H1 (cell line): ENCODE measurements at regions not wholly inside any gene's neighbourhood (a gene's known extent, or its start where the extent isn't known, plus 50 kb on each side); places are given as distances from the start of the nearest gene placed in this dataset.

Experiments used
- CTCF ChIA-PET: fragments of 300-600 bp; sonication (Branson Sonifier 250); formaldehyde crosslinking; loops from one replicate; lab custom pipeline; 2021; ENCODE audit not compliant: partially characterized antibody; lab: Charles Lee
- POLR2A ChIA-PET: fragments of 300-600 bp; sonication (Branson Sonifier 250); formaldehyde crosslinking; loops from one replicate; lab custom pipeline; 2021; ENCODE audit warnings: inconsistent platforms; ENCODE audit not compliant: partially characterized antibody; lab: Charles Lee
- DNase-seq, 2 experiments: peaks; one replicate each; pipeline versions ENCODE4 v3.0.0 to v3.0.0-alpha.2; 2010 to 2022; ENCODE audit warnings: low spot score in 2 of 2, low read depth in 1 of 2, mixed read lengths in 1 of 2
- FAIRE-seq: peaks from 2 replicates; lab custom pipeline; 2011; peaks lifted over from hg19 to GRCh38; lab: Jason Lieb, UNC
- H2AFZ ChIP-seq: 2 replicates; pipeline ENCODE4 v1.8.1; 2012; ENCODE audit warnings: low read length, inconsistent platforms
- H2AK5ac ChIP-seq: 2 replicates; pipeline ENCODE4 v1.6.1; 2013; ENCODE audit warnings: low read depth, low read length
- H2BK120ac ChIP-seq: replicated peaks from 2 replicates; pipeline ENCODE3; 2013; ENCODE audit warnings: low read depth, low read length, inconsistent platforms
- H2BK12ac ChIP-seq: 2 replicates; pipeline ENCODE4 v1.6.1; 2013; ENCODE audit warnings: low read depth, low read length
- H2BK15ac ChIP-seq: 2 replicates; pipeline ENCODE4 v1.6.1; 2013; ENCODE audit warnings: low read length
- H2BK20ac ChIP-seq: 2 replicates; pipeline ENCODE4 v1.6.1; 2013; ENCODE audit warnings: low read length
- H2BK5ac ChIP-seq: 2 replicates; pipeline ENCODE4 v1.6.1; 2013; ENCODE audit warnings: low read depth, low read length
- H3K14ac ChIP-seq: 2 replicates; pipeline ENCODE4 v1.6.1; 2013; ENCODE audit warnings: inconsistent platforms; ENCODE audit not compliant: insufficient read length
- H3K18ac ChIP-seq: 2 replicates; pipeline ENCODE4 v1.6.1; 2013; ENCODE audit warnings: low read length; ENCODE audit errors: extremely low read depth
- H3K23ac ChIP-seq: 2 replicates; pipeline ENCODE4 v1.6.1; 2013; ENCODE audit warnings: inconsistent platforms; ENCODE audit not compliant: insufficient read length
- H3K23me2 ChIP-seq: 2 replicates; pipeline ENCODE4 v1.6.1; 2013; ENCODE audit warnings: low read depth, low read length
- H3K27ac ChIP-seq: 2 replicates; pipeline ENCODE4 v1.6.1; 2011; ENCODE audit warnings: low read depth, low read length, inconsistent platforms
- H3K27me3 ChIP-seq, 4 experiments: replicated peaks in 1 of 4; 1 replicate in 1 of 4; 2 replicates in 3 of 4; pipeline versions ENCODE4 v1.6.1 to v1.8.1; 2011 to 2013; ENCODE audit warnings: low read length in 3 of 4, mild to moderate bottlenecking in 3 of 4, inconsistent platforms in 2 of 4, mixed read lengths in 2 of 4, moderate library complexity in 1 of 4; ENCODE audit not compliant: control insufficient read depth in 3 of 4, insufficient read depth in 3 of 4; ENCODE audit errors: extremely low read depth in 1 of 4
- H3K36me3 ChIP-seq, 4 experiments: 2 replicates each; pipeline versions ENCODE4 v1.6.1 to v1.8.1; 2011 to 2013; ENCODE audit warnings: mild to moderate bottlenecking in 4 of 4, low read length in 3 of 4, moderate library complexity in 2 of 4, control low read depth in 1 of 4, inconsistent platforms in 1 of 4; ENCODE audit not compliant: insufficient read depth in 4 of 4, control insufficient read depth in 2 of 4
- H3K4ac ChIP-seq: replicated peaks from 2 replicates; pipeline ENCODE3; 2013; ENCODE audit warnings: low read length, low read depth, mixed read lengths, inconsistent platforms; ENCODE audit not compliant: insufficient read length
- H3K4me1 ChIP-seq, 4 experiments: replicated peaks in 1 of 4; 1 replicate in 1 of 4; 2 replicates in 3 of 4; pipeline versions ENCODE4 v1.6.1 to v1.8.1; 2011 to 2013; ENCODE audit warnings: low read length in 3 of 4, inconsistent platforms in 2 of 4, mixed read lengths in 1 of 4; ENCODE audit not compliant: insufficient read depth in 4 of 4, control insufficient read depth in 3 of 4
- H3K4me2 ChIP-seq, 2 experiments: 2 replicates each; pipeline versions ENCODE4 v1.6.1 to v1.8.1; 2011 to 2013; ENCODE audit warnings: low read depth in 2 of 2, low read length in 2 of 2, control low read depth in 1 of 2, inconsistent platforms in 1 of 2, mild to moderate bottlenecking in 1 of 2; ENCODE audit not compliant: insufficient read depth in 1 of 2
- H3K4me3 ChIP-seq, 4 experiments: fragments of 200-600, 300-600 bp in 1 of 4; sonication (generic), shearing (Covaris generic), sonication (Bioruptor Twin) in 1 of 4; 2 replicates each; pipeline versions ENCODE4 v1.5.1 to v1.8.1; 2011 to 2016; ENCODE audit warnings: low read length in 4 of 4, low read depth in 3 of 4, control low read depth in 2 of 4, inconsistent platforms in 2 of 4, mild to moderate bottlenecking in 2 of 4, mixed read lengths in 1 of 4, moderate library complexity in 1 of 4; ENCODE audit not compliant: insufficient read depth in 2 of 4; ENCODE audit errors: extremely low read depth in 1 of 4
- H3K56ac ChIP-seq: replicated peaks from 2 replicates; pipeline ENCODE3; 2013; ENCODE audit warnings: low read depth, mild to moderate bottlenecking, mixed read lengths, low read length, inconsistent platforms; ENCODE audit not compliant: insufficient read length
- H3K79me1 ChIP-seq: 2 replicates; pipeline ENCODE4 v1.6.1; 2013; ENCODE audit warnings: low read depth, low read length, control low read depth
- H3K79me2 ChIP-seq, 2 experiments: 2 replicates each; pipeline versions ENCODE4 v1.6.1 to v1.8.1; 2012 to 2013; ENCODE audit warnings: low read length in 2 of 2, mild to moderate bottlenecking in 2 of 2, inconsistent platforms in 1 of 2; ENCODE audit not compliant: insufficient read depth in 2 of 2, control insufficient read depth in 1 of 2
- H3K9ac ChIP-seq, 4 experiments: replicated peaks in 1 of 4; 1 replicate in 1 of 4; 2 replicates in 3 of 4; pipeline versions ENCODE4 v1.6.1 to v1.8.1; 2011 to 2013; ENCODE audit warnings: low read depth in 3 of 4, low read length in 3 of 4, control low read depth in 2 of 4, mild to moderate bottlenecking in 2 of 4, moderate library complexity in 2 of 4, inconsistent platforms in 1 of 4; ENCODE audit errors: extremely low read depth in 1 of 4
- H3K9me3 ChIP-seq, 2 experiments: 2 replicates each; pipeline versions ENCODE4 v1.6.1 to v1.8.1; 2012 to 2013; ENCODE audit warnings: mild to moderate bottlenecking in 2 of 2, moderate library complexity in 2 of 2, control low read depth in 1 of 2, inconsistent platforms in 1 of 2, low read depth in 1 of 2, low read length in 1 of 2, mixed read lengths in 1 of 2; ENCODE audit not compliant: insufficient read depth in 2 of 2
- H4K20me1 ChIP-seq, 2 experiments: replicated peaks in 1 of 2; 2 replicates each; pipeline versions ENCODE3 to v1.8.1; 2011 to 2013; ENCODE audit warnings: inconsistent platforms in 2 of 2, low read length in 2 of 2, mild to moderate bottlenecking in 1 of 2; ENCODE audit not compliant: insufficient read depth in 2 of 2, control insufficient read depth in 1 of 2
- H4K5ac ChIP-seq: 2 replicates; pipeline ENCODE4 v1.6.1; 2013; ENCODE audit warnings: low read length, low read depth, mixed read lengths, inconsistent platforms; ENCODE audit not compliant: insufficient read length
- H4K8ac ChIP-seq: 2 replicates; pipeline ENCODE4 v1.8.0; 2013; ENCODE audit warnings: mild to moderate bottlenecking, moderate library complexity, low read length, inconsistent platforms; ENCODE audit not compliant: insufficient read depth; ENCODE audit errors: extremely low read depth
- H4K91ac ChIP-seq: replicated peaks from 2 replicates; pipeline ENCODE3; 2013; ENCODE audit warnings: low read length, mixed read lengths, inconsistent platforms; ENCODE audit not compliant: insufficient read length
- HDAC2 ChIP-seq, 2 experiments: fragments of 300-600 bp in 1 of 2; sonication (generic) in 1 of 2; IDR thresholded peaks; 2 replicates each; pipeline ENCODE4 v1.6.1; 2011 to 2012; ENCODE audit warnings: low read depth in 2 of 2, low read length in 2 of 2, mild to moderate bottlenecking in 2 of 2, moderate library complexity in 2 of 2, borderline replicate concordance in 1 of 2, inconsistent platforms in 1 of 2
- WGBS, 2 experiments: shearing (Covaris generic) in 1 of 2; methylation state at CpG; one replicate each; pipeline versions ENCODE4 v1.1.6 to v1.1.7; 2013 to 2015; ENCODE audit warnings: low lambda C conversion rate in 2 of 2, mixed read lengths in 2 of 2, inconsistent platforms in 1 of 2, low coverage in 1 of 2, missing lambda C conversion rate in 1 of 2; ENCODE audit not compliant: insufficient replicate concordance in 2 of 2, insufficient coverage in 1 of 2, insufficient read length in 1 of 2; ENCODE audit errors: extremely low coverage in 1 of 2, missing lambda C conversion rate in 1 of 2; 5-methylcytosine and 5-hydroxymethylcytosine counted together

DNA sequence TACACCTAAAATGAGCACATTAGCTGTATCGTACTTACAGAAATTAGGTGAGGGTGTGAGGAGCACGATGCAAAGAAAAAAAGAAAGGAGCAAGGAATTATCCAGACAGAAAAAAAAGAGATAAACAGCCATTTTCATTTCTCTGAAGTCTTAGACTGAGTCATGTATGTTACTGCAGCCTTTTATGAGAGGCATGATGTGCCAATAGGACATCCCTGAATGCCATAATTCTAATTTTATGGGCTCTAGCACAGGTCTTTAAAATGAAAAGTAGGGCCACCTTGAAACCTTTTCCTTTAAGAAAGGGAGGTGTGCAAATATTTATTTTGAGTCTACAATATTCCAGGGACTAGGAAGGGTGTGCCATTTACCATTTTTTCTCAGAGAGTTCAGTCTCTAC lies 74.1 kb upstream of the PTPRD start:
- Histone ChIP-seq H3K9ac (no peak overlapping the region), H3K36me3 (no peaks in the 10 kb centered on the region), H4K5ac (no peak overlapping the region), H3K23me2 (no peaks in the 10 kb centered on the region), H2AFZ (no peak overlapping the region), H3K79me1 (no peaks in the 10 kb centered on the region), H2BK12ac (no peak overlapping the region), H3K9me3 (no peaks in the 10 kb centered on the region), H3K27me3 (no peaks in the 10 kb centered on the region), H4K8ac (no peak overlapping the region), H3K18ac (no peak overlapping the region), H3K27ac (no peak overlapping the region), H3K79me2 (no peaks in the 10 kb centered on the region), H4K91ac (no peak overlapping the region), H3K4me3 (no peak overlapping the region), H2BK15ac (no peak overlapping the region), H2AK5ac (no peak overlapping the region), H3K4me2 (no peak overlapping the region), H3K14ac (no peak overlapping the region), H3K23ac (no peak overlapping the region), H3K56ac (no peak overlapping the region), H3K4ac (no peak overlapping the region), H3K4me1 (no peaks in the 10 kb centered on the region), H2BK120ac (no peak overlapping the region), H2BK5ac (no peak overlapping the region), H4K20me1 (no peaks in the 10 kb centered on the region), H2BK20ac (no peak overlapping the region)
- ChIA-PET CTCF (interaction anchor here (0.7 kb wide), 1 partner anchor 257 kb away, joined by 3 read pairs; no protein-coding TSS in a partner anchor), POLR2A (no interaction called here)
- 93% methylated on average over 2 of the region's 2 CpGs; no CpG with 5 or more reads in 1 of the 2 experiments for WGBS, 2 experiments
- DNase-seq (no peak), FAIRE-seq (no peak)
- TF ChIP-seq HDAC2 (IDR thresholded peaks at IDR 0.05; ENCODE audit: borderline replicate concordance in 1 of 2, low read depth in 2 of 2, low read length in 2 of 2): no peak
